Bone marrow (tissue), 2 donors: ENCODE measurements at regions not wholly inside any gene's neighbourhood (a gene's known extent, or its start where the extent isn't known, plus 50 kb on each side); places are given as distances from the start of the nearest gene placed in this dataset.

Experiments used
- DNase-seq, 2 donors: peaks; one replicate each; lab custom pipeline; 2025; lab: John Stamatoyannopoulos, UW

DNA sequence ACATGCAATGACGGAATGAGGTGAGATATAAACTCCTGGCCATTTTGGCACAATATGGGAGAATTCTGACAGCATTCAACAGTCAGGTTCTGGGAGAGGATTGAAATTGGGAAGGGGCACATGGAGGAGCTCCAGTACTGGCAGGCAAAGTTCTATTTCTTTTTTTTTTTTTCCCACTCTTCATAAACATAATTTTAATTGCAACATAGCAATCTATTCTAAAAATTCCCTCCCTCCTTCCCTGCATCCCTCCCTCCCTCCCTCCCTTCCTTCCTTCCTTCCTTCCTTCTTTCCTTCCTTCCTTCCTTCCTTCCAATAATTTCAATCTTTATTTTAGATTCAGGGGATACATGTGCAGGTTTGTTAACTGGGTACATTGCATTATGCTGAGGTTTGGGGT lies 93.2 kb downstream of the PTCSC3 start:
- no peak for DNase-seq

DNA sequence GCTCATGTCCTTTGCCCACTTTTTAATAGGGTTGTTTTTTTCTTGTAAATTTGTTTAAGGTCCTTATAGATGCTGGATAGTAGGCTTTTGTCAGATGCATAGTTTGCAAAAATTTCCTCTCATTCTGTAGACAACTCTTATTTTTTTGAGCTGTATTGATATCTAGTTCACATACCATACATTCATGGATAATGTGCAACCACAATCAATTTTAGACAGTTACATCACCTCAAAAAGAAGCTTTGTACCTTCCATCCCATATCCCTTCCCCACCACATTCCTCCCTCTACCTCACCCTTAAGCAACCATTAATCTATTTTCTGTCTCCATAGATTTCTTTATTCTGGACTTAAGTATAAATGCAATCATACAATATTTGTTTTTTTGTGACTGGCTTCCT lies 98.4 kb downstream of the PTCSC3 start:
- no peak for DNase-seq

GRCh38 chr14:36076197-36076596 lies 100.3 kb downstream of the PTCSC3 start:
- DNase-seq = no peak

- no peak for DNase-seq
Measured at GRCh38 chr14:36075203-36075602, 101.3 kb downstream of the PTCSC3 start.

GRCh38 chr14:36070720-36071043 lies 105.8 kb downstream of the PTCSC3 start:
- no peak for DNase-seq

- no peak for DNase-seq
Measured at GRCh38 chr14:36070031-36070719, 106.3 kb downstream of the PTCSC3 start.

GRCh38 chr14:36069535-36069900 lies 107.0 kb downstream of the PTCSC3 start:
- peak in 1 of 2 donors; percentile 8 for DNase-seq

- DNase-seq = no peak
Measured at GRCh38 chr14:36068777-36069534, 107.6 kb downstream of the PTCSC3 start.

DNA sequence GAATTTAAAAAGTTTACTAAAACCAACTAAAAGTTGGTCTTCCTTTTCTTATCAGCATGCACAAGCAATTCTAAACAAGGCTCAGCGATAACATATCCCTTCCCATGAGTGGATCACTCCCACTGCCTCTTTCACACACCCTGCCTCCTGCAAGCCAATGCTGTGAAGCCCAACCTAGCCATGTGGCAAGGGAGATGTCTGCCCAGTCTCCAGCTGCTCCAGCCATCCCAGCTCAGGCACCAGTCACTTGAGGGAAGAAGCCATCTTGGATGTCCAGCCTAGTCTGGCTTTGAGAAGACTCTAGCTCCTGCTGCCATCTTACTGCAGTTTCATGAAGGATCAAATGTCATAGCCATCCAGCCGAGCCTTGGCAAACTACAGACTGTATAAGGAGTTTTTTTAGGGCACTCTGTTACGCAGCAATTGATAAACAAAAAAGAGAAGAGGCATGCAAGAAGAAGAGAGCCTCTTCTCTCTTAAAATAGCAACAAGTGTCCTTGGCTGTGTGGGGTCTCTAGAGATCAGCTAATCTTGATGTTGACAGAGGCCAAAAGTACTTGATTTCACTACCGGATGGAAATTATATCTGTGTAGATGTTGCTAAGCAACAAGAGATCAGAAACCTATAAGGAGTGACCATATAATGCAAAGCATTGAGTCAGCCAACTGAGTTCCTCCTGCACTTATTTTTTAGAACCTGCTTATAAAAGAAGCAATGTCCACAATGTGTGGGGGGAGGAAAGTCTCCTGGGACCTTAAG lies 108.9 kb downstream of the PTCSC3 start:
- no peak for DNase-seq

DNA sequence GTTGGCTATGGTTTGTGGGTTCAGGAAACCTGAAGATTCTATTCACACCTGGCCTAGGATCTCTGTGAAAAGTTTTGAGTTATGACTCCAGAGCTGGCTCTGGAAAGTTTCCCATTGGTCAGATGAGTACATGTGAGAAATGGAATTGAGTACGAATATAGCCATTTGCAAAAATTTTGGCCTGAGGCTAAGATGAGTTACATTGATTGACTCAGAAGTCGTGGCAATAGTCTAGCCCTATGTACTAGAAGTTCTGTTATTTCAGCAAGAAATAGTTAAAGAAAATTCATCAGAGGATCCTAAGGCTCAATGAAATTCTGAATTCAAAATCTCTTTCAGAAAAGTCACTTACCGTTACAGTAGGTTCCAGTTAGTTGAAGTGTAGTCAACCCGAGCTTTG lies 109.9 kb downstream of the PTCSC3 start:
- DNase-seq = no peak

GRCh38 chr14:36065831-36066230 lies 110.7 kb downstream of the PTCSC3 start:
- DNase-seq = no peak

GRCh38 chr14:36059531-36059930 lies 117.0 kb downstream of the PTCSC3 start:
- no peak for DNase-seq

DNA sequence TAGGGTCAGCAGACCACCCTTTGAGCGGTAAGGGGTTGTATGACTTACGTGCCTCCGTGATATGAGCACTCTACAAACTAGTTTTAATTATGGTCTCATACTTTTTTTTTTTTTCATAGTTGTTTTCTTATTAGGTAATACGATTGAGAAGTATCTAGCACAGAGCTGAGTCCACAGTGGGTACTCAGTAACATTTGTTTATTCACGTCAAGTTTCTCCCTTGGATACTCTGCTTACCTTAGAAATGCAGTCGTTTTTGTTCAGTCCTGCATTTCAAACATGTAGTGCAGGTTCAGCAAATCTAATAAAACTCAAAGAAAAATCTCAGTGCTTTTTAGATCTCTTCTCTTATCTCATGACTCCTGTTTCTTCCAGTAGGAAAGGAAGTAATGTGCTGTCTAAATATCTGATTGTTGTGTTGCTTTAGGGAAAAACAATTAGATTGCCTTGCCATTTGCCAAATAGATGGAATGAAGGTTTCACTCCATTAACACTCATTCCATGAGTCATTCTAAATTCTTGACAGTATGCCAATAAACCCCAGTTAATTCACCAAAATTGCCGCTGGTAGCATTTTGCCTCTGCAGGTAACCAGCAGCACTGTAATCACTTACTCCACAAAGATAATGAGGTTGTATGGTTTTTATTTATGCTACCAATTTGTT lies 118.9 kb downstream of the PTCSC3 start:
- no peak for DNase-seq

- DNase-seq = no peak
Measured at GRCh38 chr14:36056845-36057244, 119.7 kb downstream of the PTCSC3 start.

- no peak for DNase-seq
Measured at GRCh38 chr14:36055681-36056225, 120.8 kb downstream of the PTCSC3 start.

DNA sequence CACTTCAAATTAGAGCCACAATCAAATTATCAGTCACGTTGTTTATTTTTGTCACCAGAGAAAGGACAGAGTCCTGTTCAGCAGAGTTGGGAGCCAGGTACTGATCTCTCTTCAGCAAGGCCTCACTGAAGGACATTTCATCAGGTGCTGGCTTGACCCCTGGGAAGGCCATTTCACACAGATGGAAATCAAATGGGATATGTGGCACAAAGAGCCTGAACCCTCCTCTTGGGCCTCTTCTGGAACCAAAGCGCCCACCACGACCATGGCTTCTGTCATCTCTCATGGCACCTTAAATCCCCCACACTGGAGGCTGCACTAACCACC lies 121.5 kb downstream of the PTCSC3 start:
- DNase-seq = no peak

GRCh38 chr14:36054353-36055051 lies 122.0 kb downstream of the PTCSC3 start:
- DNase-seq = no peak

DNA sequence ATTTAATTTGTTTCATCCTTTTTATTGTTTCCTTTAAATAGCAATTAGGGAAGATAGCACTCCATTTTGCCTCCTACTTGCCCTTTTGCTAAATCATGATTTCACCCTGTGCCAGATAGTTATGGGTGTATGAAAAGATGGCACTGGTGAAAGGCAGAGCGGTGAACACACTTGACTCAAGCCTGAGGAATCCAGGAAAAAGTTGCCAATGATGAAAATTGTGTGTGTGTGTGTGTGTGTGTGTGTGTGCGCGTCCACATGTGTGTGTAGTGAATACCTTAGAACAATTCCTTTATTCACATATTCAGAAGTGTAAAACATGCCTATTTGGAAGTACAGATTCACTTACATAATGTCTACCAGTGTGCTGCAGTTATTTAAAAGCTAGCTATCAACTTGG lies 123.8 kb downstream of the PTCSC3 start:
- no peak for DNase-seq

DNA sequence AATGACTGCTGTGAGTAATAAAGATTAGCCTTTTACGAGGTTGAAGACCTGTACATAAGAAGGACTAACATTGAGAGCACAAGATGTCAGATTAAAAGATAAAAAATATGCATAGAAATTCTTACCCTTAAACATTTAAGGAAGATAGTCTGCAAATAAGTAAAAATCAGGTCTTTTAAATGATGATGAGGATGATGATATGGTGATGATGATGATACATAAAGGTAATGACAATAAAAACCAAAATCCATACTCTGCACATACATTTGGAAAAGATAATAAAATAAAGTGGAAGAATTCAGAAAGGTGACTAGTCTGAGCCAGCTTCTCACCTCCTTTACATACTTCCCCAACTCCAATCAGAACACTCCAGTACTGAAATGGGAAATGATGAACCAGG lies 124.5 kb downstream of the PTCSC3 start:
- no peak for DNase-seq

DNA sequence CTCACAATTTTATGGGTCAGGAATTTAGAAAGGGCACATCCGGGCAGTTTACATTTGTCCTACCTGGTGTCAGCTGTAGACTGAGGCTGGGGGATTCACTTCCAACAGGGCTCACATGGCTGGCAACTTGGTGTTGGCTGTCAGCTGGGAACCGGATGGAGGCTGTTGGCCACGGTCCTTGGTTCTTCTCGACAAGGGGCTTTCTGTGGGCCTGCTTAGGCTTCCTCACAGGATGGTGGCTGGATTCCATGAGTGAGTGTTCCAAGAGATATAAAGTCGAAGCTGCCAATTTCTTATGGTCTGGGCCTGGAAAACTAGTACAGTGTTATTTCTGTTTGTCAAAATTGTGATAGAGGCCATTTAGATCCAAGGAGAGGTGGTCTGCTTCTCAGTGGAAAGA lies 127.9 kb downstream of the PTCSC3 start:
- DNase-seq = no peak

DNA sequence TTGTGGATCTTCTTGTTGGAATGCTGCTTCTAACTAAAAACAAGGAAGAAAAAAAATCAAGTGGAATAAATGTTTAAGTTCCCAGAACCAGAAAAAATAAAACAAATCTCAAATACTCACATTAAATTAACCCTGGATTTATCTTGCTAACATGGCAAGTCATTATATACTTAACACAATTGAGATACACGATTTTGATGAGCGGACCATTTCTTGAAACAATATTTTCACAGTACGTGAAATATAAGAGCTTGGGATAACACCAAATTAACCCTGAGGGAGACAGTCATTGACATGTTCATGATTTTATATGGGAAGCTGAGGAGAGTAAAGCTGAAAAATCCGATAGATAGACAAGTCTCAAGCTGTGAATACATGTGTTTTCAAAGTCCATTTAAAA lies 128.6 kb downstream of the PTCSC3 start:
- DNase-seq = no peak

GRCh38 chr14:36035675-36036074 lies 140.8 kb downstream of the PTCSC3 start:
- DNase-seq = no peak
